Retina (tissue), 1 donor: ENCODE measurements at regions not wholly inside any gene's neighbourhood (a gene's known extent, or its start where the extent isn't known, plus 50 kb on each side); places are given as distances from the start of the nearest gene placed in this dataset.

Experiments used
- DNase-seq: peaks from one replicate; pipeline ENCODE4 v3.0.0-alpha.2; 2016

DNA sequence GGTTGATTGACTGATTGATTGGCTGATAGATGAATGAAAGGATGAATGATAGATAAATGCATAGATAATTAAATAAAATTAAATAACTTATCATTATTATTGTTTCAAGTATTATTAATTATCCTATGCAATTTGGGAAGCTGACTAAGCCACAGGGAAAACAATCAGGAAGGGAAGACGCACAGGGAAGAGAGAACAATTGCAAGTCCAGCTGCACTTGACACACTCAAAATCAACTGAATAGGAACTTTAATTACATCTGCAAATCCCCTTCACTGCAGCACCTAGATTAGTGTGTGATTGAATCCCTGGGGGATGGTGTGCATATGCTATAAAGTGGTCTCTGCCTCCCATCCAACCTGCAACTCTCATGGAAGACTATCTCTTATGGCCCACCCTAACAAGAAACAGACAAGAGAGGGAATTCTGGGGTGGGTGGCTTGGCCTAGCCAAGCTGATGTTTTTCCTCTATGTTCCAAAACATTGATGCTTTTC, 161.1 kb upstream of the FGGY start:
- DNase-seq = no peak

GRCh38 chr1:59136541-59137275, 160.2 kb upstream of the FGGY start:
- no peak for DNase-seq

DNA sequence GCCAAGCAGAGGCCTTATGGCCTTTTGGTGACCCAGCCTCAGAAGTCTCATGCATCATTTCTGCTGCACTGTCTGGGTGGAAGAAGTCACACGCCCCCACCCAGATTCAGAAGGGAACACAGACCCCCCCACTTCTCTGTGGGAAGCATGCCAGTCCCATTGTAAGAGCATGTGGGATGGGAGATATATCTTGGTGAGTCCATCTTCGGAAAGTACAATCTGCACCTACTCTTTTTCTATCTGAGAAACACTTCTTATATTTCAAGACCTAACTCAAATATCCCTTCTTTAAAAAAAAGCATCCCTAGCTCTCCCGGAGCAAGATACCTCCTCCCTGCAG, 159.6 kb upstream of the FGGY start:
- DNase-seq = no peak

GRCh38 chr1:59137968-59138367, 158.9 kb upstream of the FGGY start:
- no peak for DNase-seq

- no peak for DNase-seq
Observed at GRCh38 chr1:59138402-59138801, 158.5 kb upstream of the FGGY start.

DNA sequence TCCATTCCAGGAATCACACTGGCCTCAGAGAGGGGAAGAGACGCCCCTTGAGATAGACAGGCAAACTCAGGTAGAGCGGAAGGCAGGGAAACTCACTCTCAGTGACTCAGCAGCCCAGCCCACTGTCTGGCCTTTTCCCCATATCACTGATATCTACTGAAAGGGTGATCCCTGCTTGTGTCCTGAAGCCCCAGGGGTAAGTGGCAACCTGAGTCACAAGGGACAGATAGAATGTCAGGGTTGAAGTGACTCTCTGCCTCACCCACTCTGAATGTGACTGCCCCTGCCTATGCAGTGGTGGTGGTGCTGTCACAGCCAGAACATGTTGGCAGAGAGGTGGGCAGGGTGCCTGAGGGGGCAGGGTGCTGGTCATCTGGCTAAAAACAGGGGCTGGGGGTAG, 157.5 kb upstream of the FGGY start:
- DNase-seq = no peak

GRCh38 chr1:59141267-59141863, 155.5 kb upstream of the FGGY start:
- DNase-seq = peak; percentile 36

DNA sequence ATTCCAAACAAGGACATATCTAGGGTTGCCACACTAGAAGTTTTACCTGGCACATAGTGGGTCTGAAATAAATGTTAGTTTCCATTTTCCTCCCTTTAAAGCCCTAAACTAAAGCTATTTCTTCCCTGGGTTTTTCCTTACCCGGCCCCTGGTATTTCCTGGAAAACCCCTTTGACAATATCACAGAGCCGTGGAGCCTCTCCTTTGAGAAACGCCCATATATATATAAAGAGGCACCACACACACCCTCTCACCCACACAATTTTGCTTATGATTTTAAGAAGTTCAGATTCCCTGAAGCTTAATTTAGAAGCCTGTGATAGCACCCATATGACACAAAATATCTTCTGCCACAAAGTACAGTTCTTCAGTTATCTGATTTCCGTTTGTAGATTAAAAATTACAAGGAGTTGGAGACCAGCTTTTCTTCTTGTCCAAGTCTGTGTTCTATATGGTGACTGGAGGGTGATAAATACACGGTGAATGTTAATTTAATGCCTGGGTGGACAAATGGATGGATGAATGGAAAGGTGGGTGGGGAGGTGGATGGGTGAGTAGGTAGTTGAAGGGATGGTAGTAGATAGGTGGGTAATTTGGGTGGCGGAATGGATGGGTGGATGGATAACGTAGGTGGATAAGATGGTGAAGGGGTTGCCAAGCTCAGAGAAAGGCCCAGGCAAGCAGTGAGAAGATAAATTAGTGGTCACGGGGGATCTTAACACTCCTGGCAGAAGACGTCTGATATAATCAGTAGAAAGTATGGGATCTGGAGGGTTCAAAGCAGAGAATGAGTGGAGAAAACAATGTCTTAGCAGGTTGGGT, 154.4 kb upstream of the FGGY start:
- no peak for DNase-seq

- DNase-seq = no peak
Observed at GRCh38 chr1:59143133-59143487, 153.8 kb upstream of the FGGY start.

GRCh38 chr1:59143811-59144210, 153.1 kb upstream of the FGGY start:
- DNase-seq = peak; percentile 33

DNA sequence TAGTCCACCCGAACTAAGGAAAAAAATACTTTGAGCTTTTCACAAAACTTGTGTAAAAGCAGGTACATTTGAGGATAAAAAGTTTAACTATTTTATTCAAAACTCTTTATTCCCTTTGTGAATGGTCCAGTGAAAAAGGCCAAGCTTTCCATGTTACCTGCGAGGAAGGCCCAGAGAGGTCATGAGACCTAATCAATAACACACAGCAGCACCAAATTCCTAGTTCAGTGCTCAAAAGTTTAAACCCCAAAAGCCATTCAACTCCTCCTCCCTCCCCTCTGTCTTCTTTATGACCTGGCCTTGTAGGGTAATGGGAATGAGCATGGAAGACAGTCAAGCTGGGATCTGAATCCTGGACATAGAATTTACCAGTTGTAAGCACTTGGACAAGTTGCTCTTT, 151.9 kb upstream of the FGGY start:
- no peak for DNase-seq

- DNase-seq = no peak
Observed at GRCh38 chr1:59146056-59146455, 150.8 kb upstream of the FGGY start.

DNA sequence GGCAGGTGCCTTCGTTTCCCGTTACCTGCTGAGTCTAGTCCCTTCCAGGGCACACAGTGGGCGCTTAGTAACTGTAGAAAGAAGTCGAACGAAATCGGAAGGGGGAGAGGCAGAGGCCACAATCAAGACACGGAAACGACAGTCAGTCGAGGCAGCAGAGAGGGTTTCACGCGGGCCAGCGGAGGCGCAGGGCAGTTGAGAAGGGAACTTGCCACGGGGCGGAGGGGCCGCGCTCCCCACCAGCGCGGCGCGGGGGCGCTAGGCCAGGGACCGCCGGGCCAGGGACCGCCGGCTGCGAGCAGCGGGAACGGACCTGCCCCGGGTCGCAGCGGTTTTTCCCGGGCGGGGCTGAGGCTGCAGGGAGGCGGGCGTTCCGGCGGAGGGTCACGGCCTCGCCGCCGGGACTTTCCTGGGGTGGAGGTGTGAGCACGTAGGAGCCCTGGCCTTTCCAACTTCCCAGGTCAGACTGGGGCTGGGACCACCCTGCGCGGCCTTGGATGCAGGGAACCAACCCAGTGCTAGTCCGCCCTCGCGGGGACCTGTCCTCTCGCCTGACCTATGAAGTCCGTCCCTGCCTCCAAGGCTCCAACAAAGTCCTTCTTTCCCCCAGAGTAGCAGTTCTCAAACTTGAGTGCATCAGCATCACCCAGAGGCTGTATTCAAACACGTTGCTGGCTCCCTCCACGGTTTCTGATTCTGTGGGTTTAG, 150.1 kb upstream of the FGGY start:
- peak; percentile 71 for DNase-seq

DNA sequence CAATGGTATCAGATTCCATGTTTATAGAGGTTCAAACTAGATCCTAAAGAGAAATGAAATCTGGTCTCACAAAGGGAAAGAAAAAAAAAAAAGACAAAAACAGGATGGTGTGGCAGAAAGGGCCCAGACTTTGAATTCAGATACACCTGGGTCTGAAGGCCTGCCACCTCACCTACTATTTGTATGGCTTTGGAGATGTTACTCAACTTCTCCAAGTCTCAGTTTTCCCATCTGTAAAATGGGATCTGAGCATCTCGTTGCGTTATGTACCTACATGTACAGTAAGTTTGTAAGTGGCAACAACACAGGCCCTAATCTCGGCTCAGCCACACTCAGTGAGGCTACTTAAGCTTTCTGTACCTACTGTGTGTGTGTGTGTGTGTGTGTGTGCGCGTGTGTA, 147.5 kb upstream of the FGGY start:
- DNase-seq = no peak

DNA sequence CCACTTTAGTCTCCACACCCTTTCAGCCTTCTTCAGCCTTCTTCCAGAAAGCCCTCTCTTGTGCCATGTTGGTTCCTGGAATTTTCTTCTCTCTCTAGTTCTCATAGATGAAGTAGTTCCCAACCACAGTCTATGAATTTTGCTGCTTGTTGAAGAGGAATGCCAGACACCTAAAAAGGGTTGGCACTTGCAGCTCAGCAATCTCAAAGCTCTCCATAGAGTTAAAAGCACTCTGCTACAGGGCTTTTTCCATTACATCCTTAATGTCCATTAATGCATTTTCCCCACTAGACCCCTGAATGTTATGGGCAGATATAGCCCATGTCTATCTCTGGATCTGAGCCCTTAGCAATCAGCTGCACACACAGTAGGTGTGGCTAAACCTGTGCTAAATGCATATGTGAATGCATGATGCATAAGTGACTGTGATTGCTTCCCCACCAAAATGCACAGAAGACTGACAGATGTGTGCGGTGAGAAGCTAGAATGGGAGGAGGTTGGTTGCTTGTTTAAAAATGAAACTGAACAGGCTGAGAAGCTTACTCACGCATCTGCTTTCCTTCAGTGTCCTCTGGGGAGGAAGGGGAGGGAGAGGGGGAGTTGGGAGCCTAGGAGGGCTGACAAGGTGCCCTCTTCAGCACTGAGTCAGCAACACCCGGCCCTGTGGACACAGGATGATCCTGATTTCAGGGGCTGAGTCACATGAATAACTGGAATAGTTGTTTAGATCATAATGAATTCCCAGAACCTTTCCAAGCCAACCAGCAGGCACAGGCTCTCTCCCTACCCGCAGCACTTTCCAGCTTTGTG, 146.1 kb upstream of the FGGY start:
- DNase-seq = peak; percentile 51

DNA sequence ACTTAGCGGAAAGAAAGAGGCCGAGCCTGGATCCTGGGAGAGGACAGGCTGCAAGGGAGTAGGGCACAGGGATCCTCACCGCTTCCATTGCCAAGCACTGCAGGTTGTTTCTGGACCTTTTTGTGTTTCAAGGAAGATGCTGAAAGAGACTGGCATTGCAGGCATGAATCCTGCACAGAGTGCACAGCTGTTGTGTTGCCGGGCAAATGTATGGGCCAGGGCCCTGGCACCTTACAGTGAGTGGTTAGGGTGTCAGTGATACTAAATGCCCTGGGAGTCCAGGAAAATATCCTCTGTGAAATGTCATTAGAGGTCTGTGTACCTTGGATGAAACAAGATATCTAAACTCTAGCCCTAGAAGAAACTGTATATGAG, 145.5 kb upstream of the FGGY start:
- no peak for DNase-seq

DNA sequence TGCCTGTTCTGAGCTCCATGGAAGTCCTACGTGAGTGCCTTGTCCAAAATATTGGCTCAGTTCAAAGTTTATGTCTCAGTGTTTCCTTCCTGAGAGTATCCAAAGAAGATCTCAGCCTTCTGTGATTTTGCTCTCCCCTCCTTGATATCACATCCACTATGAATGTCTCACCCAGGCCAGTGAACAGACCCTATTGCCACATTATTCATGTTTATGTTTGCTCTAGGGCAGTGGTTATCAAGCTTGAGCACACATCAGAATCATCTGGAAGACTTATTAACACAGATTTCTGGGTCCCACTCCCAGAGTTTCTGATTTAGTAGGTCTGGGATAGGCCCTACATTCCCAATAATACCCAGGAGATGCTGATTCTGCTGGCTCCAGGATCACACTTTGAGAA, 145.0 kb upstream of the FGGY start:
- no peak for DNase-seq

DNA sequence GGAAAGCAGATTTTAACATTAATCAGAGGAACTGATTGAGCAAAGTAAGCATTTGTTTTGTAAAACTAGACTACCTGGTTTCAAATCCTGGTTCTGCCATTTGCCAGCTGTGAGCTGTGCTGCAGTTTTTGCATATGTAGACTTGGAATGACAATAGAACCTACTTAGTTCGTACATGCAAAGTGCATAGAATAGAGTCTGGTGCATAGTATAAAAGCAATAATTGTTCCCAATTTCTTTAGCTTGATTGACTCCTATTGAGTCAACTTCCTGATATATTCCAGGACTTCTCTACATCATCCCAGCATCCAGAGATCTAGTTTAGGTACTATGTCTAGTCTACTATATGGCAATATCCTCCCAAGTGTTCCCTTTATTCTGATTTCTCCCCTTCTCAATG, 144.4 kb upstream of the FGGY start:
- no peak for DNase-seq

DNA sequence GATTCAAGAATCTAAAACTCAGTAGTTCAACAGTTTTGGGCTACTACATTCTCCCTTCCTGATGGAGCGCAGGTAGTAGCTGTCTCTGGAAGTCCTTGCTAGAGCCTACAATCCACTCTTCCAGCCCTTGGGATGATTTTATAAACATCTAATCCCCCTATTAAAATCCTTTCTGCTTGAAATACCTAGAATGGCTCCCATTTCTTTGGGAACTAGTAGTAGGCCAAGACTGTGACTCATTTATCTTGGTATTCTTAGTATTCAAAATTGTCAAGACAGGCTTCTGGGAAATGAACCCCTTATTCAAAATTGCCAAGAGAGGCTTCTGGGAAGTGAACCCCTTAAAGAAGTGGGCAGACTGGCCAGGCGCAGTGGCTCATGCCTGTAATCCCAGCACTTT, 142.5 kb upstream of the FGGY start:
- no peak for DNase-seq

DNA sequence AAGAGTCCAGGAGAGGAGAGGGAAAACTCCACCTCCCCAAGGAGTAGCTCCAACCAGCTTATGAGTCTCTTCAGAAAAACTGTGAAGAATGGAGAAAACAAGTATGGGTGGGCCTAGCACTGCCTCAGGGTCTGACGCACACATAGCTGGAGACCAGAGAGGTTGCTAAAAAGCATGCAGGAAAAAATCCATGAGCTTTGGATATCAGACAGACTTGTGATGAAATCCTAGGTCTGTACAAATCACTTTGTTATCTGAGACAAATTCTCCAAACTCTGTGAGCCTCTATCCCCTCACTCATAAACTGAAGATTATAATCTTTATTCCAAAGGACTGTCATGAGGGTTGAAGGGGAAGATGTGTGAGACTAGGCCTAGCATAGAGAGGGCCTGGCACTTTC, 141.5 kb upstream of the FGGY start:
- DNase-seq = no peak

GRCh38 chr1:59156051-59156450, 140.8 kb upstream of the FGGY start:
- DNase-seq = no peak

DNA sequence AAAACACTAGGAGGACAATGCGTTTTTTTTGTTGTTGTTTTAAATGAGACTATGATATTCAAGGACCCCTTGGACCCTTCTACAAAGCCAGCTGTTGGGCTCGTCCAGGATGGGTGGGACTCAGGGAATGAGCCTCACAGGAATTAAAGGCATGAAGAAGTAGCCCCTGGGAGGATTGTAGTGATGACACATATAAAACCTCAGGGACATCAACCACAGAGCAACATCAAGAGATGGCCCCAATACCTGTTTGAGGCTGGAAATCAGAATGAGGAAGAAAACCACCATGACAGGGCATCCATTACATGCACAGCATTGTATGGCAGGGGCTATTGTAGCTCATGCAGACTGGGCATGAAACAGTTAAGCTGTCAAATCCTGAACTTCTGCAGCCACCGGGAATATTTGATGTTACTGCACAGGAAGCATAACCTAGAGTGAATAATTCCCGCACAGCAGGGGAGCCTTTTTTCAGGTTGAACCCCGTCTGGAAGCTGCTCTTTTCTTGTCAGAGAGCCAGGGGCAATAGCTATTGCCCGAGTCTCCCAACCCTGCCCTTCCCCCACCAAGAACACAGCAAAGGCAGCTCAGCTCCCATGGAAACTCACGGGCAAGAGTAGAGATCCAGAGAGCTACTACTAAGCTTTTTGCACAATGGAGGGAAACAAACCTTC, 140.2 kb upstream of the FGGY start:
- peak; percentile 59 for DNase-seq
